Ovary (tissue), 7 donors: ENCODE measurements at regions not wholly inside any gene's neighbourhood (a gene's known extent, or its start where the extent isn't known, plus 50 kb on each side); places are given as distances from the start of the nearest gene placed in this dataset.
"Not testable (repeated sequence)": the region's sequence is repeated elsewhere in the genome, so short reads cannot be mapped to it uniquely, and the experiment has no call there.

Experiments
- DNase-seq, 5 donors: peaks; one replicate each; pipeline ENCODE4 v3.0.0-alpha.2; 2019 to 2020
- H3K27ac ChIP-seq, 2 donors: fragments of 200-600 bp; one replicate each; pipeline versions ENCODE4 v1.5.1 to v1.8.0; 2019 to 2022
- H3K27me3 ChIP-seq: fragments of 200-600 bp; one replicate; pipeline ENCODE4 v1.8.0; 2022
- H3K36me3 ChIP-seq: fragments of 200-600 bp; sonication (generic); one replicate; pipeline ENCODE4 v1.5.1; 2019
- H3K4me1 ChIP-seq: one replicate; pipeline ENCODE4 v1.8.1; 2013; ENCODE audit warnings: mild to moderate bottlenecking, moderate library complexity; ENCODE audit not compliant: insufficient read depth
- H3K4me3 ChIP-seq: fragments of 200-600 bp; sonication (generic); one replicate; pipeline ENCODE4 v1.5.1; 2017
- H3K9me3 ChIP-seq, 2 donors: fragments of 200-600 bp in 1 of 2; sonication (generic) in 1 of 2; one replicate each; pipeline versions ENCODE4 v1.5.1 to v1.8.1; 2013 to 2019; ENCODE audit warnings: mild to moderate bottlenecking in 1 of 2, moderate library complexity in 1 of 2
- CTCF ChIP-seq, 3 donors: fragments of 450-650 bp in 2 of 3; fragments of 200-600 bp in 1 of 3; IDR thresholded peaks; one replicate each; pipeline versions ENCODE4 v1.5.1 to v1.8.0; 2016 to 2022; ENCODE audit warnings: antibody characterized with exemption in 3 of 3, mild to moderate bottlenecking in 1 of 3
- EP300 ChIP-seq: sonication (generic); formaldehyde crosslinking; IDR thresholded peaks from one replicate; pipeline ENCODE4 v1.6.1; 2017; ENCODE audit warnings: antibody characterized with exemption
- POLR2A ChIP-seq: fragments of 450-650 bp; IDR thresholded peaks from one replicate; pipeline ENCODE4 v1.6.1; 2017; ENCODE audit warnings: antibody characterized with exemption, mild to moderate bottlenecking, moderate library complexity
- WGBS, 3 donors: extraction: QIAGEN DNeasy Blood & Tissue Kit in 1 of 3; methylation state at CpG; one replicate each; pipeline versions ENCODE4 v1.1.5 to v1.1.7; 2013 to 2017; 5-methylcytosine and 5-hydroxymethylcytosine counted together
- intact Hi-C, 4 donors: fragments of 100-400 bp; cut with DNase I; formaldehyde crosslinking; loops; one replicate each; pipeline versions ENCODE4 v1.11.0 to v1.15.1; 2022 to 2023
- donor health status: DM: no; HTN: no; CAD: no; lungs with moderate emphysema.
- donor health status: DM: no; HTN: no; CAD: no.
- donor health status: Bipolar disorder and iron deficiency.
- donor health status: DM: no; HTN: no; CAD: no.
- donor health status: DM: yes; HTN: yes; CAD: no.

GRCh38 chr2:195251214-195251613 is 405.8 kb upstream of the SLC39A10 start:
- intact Hi-C loops: no loop called here
- no peak for DNase-seq
- Histone ChIP-seq H3K27ac (no peak overlapping the region), H3K4me1 (no peaks in the 10 kb centered on the region), H3K9me3 (no peaks in the 10 kb centered on the region), H3K27me3 (no peaks in the 10 kb centered on the region), H3K4me3 (no peak overlapping the region), H3K36me3 (no peaks in the 10 kb centered on the region)
- TF ChIP-seq EP300 (no peak), POLR2A (no peak), CTCF (IDR thresholded peaks at IDR 0.05) (no peak)

GRCh38 chr2:195238826-195239225 is 418.2 kb upstream of the SLC39A10 start:
- Histone ChIP-seq H3K36me3 (no peaks in the 10 kb centered on the region), H3K9me3 (no peaks in the 10 kb centered on the region), H3K4me3 (no peak overlapping the region), H3K4me1 (no peaks in the 10 kb centered on the region), H3K27ac (no peak overlapping the region), H3K27me3 (no peaks in the 10 kb centered on the region)
- 62 to 76% (median 70%) methylated on average over 3 of the region's 3 CpGs for WGBS, 3 donors
- TF ChIP-seq POLR2A: no peak
- TF ChIP-seq EP300: no peak
- no peak for TF ChIP-seq CTCF (IDR thresholded peaks at IDR 0.05)
- intact Hi-C loops: no loop called here
- no peak for DNase-seq

DNA sequence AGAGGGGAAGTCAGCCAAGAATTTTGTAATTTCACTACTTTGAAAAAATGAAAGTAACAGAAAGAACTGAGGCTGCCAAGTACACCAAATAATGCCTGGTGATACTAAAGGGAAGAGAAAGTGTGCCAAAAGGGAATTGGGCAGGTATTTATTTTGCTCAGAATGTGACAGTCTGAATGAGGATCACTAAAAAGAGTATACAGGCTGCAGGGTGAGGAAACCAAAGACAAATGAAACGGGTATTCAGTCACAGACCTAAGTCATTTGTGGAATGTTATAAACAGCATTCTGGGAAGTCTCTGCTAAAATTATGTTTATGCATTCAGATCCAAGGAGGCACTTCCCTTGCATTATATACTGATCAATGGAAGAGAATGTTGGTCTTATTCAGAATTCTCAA is 418.6 kb upstream of the SLC39A10 start:
- no peak overlapping the region for H3K4me3 ChIP-seq
- no peak for TF ChIP-seq CTCF (IDR thresholded peaks at IDR 0.05)
- TF ChIP-seq POLR2A: no peak
- TF ChIP-seq EP300: no peak

GRCh38 chr2:195228547-195228946 is 428.5 kb upstream of the SLC39A10 start:
- H3K36me3 ChIP-seq, H3K9me3 ChIP-seq, H3K27ac ChIP-seq, DNase-seq, H3K4me3 ChIP-seq, H3K4me1 ChIP-seq, intact Hi-C loops, H3K27me3 ChIP-seq: not testable (repeated sequence)
- 92 to 93% (median 92%) methylated on average over 20 of the region's 20 CpGs for WGBS, 3 donors

More for the DNA sequence above, 418.6 kb upstream of the SLC39A10 start:
- intact Hi-C loops: no loop called here
- no peaks in the 10 kb centered on the region for H3K9me3 ChIP-seq
- WGBS, 3 donors: 3 to 6% (median 3%) methylated on average over 1 of the region's 1 CpG
- no peaks in the 10 kb centered on the region for H3K4me1 ChIP-seq
- H3K36me3 ChIP-seq: no peaks in the 10 kb centered on the region
- no peak for DNase-seq
- H3K27ac ChIP-seq: no peak overlapping the region
- H3K27me3 ChIP-seq: no peaks in the 10 kb centered on the region

DNA sequence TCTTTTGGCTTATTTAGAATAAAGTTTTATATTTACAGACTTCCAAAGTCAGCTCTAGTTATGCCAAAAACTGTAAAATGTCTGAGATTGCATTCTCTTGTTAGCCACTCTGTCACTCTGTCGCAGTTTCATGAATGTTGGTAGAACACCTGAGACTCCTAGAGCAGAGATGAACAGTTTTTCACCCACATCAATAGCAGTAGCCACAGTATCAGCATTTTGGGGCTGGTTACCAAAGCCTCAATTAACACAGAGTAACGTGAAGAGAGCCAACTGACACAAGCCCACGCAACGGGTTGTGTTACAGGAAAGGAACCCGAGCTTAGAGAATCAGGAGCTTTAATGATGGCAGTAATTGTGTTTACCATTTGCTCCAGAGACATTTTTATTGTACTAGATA is 443.0 kb upstream of the SLC39A10 start:
- Histone ChIP-seq H3K27ac (no peak overlapping the region), H3K9me3 (no peaks in the 10 kb centered on the region), H3K27me3 (no peaks in the 10 kb centered on the region), H3K36me3 (no peaks in the 10 kb centered on the region), H3K4me3 (no peak overlapping the region), H3K4me1 (no peaks in the 10 kb centered on the region)
- no peak for DNase-seq
- TF ChIP-seq POLR2A (no peak), EP300 (no peak), CTCF (IDR thresholded peaks at IDR 0.05) (no peak)
- WGBS, 3 donors: 80 to 81% (median 80%) methylated on average over 5 of the region's 5 CpGs
- intact Hi-C loops: no loop called here
